K562 (cell line): ENCODE measurements at regions not wholly inside any gene's neighbourhood (a gene's known extent, or its start where the extent isn't known, plus 50 kb on each side); places are given as distances from the start of the nearest gene placed in this dataset.

Experiments
- CBFA2T3 ChIP-seq: fragments of 450-650 bp; IDR thresholded peaks from 2 replicates; pipeline ENCODE4 v1.6.1; 2017
- DEAF1 ChIP-seq: fragments of 450-650 bp; formaldehyde crosslinking; IDR thresholded peaks from 2 replicates; pipeline ENCODE4 v1.4.0; 2020; ENCODE audit warnings: mild to moderate bottlenecking, moderate library complexity
- ELF2 ChIP-seq: fragments of 250-450 bp; sonication (Bioruptor Pico); IDR thresholded peaks from 2 replicates; pipeline ENCODE4 v1.5.0; 2021; ENCODE audit warnings: mild to moderate bottlenecking
- GMEB1 ChIP-seq: fragments of 250-450 bp; sonication (Bioruptor Pico); IDR thresholded peaks from 2 replicates; pipeline ENCODE4 v1.4.0; 2020; ENCODE audit warnings: mild to moderate bottlenecking
- KAT7 ChIP-seq: sonication (generic); formaldehyde crosslinking; IDR thresholded peaks from 2 replicates; pipeline ENCODE4 v1.8.0; 2022; ENCODE audit warnings: missing genetic modification reagents, mild to moderate bottlenecking, borderline replicate concordance
- NFE2 ChIP-seq: IDR thresholded peaks from 2 replicates; pipeline ENCODE4 v1.6.1; 2014; ENCODE audit warnings: antibody characterized with exemption, low read depth
- NUFIP1 ChIP-seq: fragments of 450-650 bp; IDR thresholded peaks from 2 replicates; pipeline ENCODE4 v1.6.1; 2018; ENCODE audit not compliant: partially characterized antibody
- PHTF2 ChIP-seq: fragments of 250-450 bp; sonication (Bioruptor Pico); IDR thresholded peaks from 2 replicates; pipeline ENCODE4 v1.5.0; 2021; ENCODE audit warnings: mild to moderate bottlenecking
- REST ChIP-seq, 2 experiments: fragments of 450-650 bp; formaldehyde crosslinking in 1 of 2; IDR thresholded peaks; 2 replicates each; pipeline versions ENCODE4 v1.4.0 to v1.6.1; 2014 to 2020; ENCODE audit warnings: mild to moderate bottlenecking in 2 of 2, borderline replicate concordance in 1 of 2, low read depth in 1 of 2
- ZC3H8 ChIP-seq: fragments of 450-650 bp; IDR thresholded peaks from 2 replicates; pipeline ENCODE4 v1.6.1; 2017
- ZFPM2 ChIP-seq: fragments of 250-450 bp; sonication (Bioruptor Pico); IDR thresholded peaks from 2 replicates; pipeline ENCODE4 v1.5.1; 2022; ENCODE audit warnings: mild to moderate bottlenecking
- ZNF133 ChIP-seq: fragments of 250-450 bp; sonication (Bioruptor Pico); IDR thresholded peaks from 2 replicates; pipeline ENCODE4 v1.4.0; 2020; ENCODE audit warnings: mild to moderate bottlenecking
- ZNF280B ChIP-seq: fragments of 250-450 bp; sonication (Bioruptor Pico); IDR thresholded peaks from 2 replicates; pipeline ENCODE4 v1.5.1; 2021; ENCODE audit warnings: mild to moderate bottlenecking
- ZNF316 ChIP-seq: fragments of 450-650 bp; IDR thresholded peaks from 2 replicates; pipeline ENCODE4 v1.6.1; 2016
- ZNF766 ChIP-seq: fragments of 200-800 bp; sonication (Bioruptor generic); conservative IDR thresholded peaks from 2 replicates; pipeline ENCODE4 v1.6.1; 2016; ENCODE audit warnings: missing genetic modification characterization, missing compliant biosample characterization

- TF ChIP-seq DEAF1 (CRISPR knock-in tag): no peak
- TF ChIP-seq CBFA2T3: peak; percentile 76
- no peak for TF ChIP-seq ZFPM2
- TF ChIP-seq ZNF316: no peak
- TF ChIP-seq NUFIP1: no peak
- TF ChIP-seq GMEB1 (CRISPR knock-in tag): no peak
- no peak for TF ChIP-seq ZNF766 (CRISPR knock-in tag)
- no peak for TF ChIP-seq REST (IDR thresholded peaks at IDR 0.05; ENCODE audit: borderline replicate concordance)
- TF ChIP-seq REST (CRISPR knock-in tag; IDR thresholded peaks at IDR 0.05; ENCODE audit: low read depth): no peak
- TF ChIP-seq ZNF280B (CRISPR knock-in tag): no peak
- no peak for TF ChIP-seq KAT7 (CRISPR knock-in tag)
- TF ChIP-seq ELF2 (CRISPR knock-in tag): no peak
- no peak for TF ChIP-seq PHTF2 (CRISPR knock-in tag)
- TF ChIP-seq ZNF133: no peak
- TF ChIP-seq NFE2: peak; percentile 13; the same call in 1 of the 2 replicates
- TF ChIP-seq ZC3H8: no peak
These were observed 129.1 kb upstream of the RAP2B start (continued) for GRCh38 chr3:153032891-153033290.
